ENCODE measurements at regions not wholly inside any gene's neighbourhood (a gene's known extent, or its start where the extent isn't known, plus 50 kb on each side); places are given as distances from the start of the nearest gene placed in this dataset.

- no peak overlapping the region for H3K4me3 ChIP-seq
- H3K27ac ChIP-seq: no peak overlapping the region
- no peaks in the 10 kb centered on the region for H3K9me3 ChIP-seq
Measured at GRCh38 chr3:124467980-124468902, 262.0 kb upstream of the UMPS start.

GRCh38 chr3:124469555-124469954 is 260.7 kb upstream of the UMPS start:
- Histone ChIP-seq H3K9ac (no peak overlapping the region), H3K27me3 (no peaks in the 10 kb centered on the region), H3K4me3 (no peak overlapping the region), H3K4me1 (no peaks in the 10 kb centered on the region; the same call in 1 of the 2 replicates), H3K4me2 (no peak overlapping the region), H3K27ac (no peak overlapping the region), H3K9me3 (no peaks in the 10 kb centered on the region), H3K36me3 (no peaks in the 10 kb centered on the region), H4K20me1 (no peaks in the 10 kb centered on the region)
- TF ChIP-seq Cebpa-rat (IDR thresholded peaks at IDR 0.05): no peak

More at GRCh38 chr3:124467980-124468902, 262.0 kb upstream of the UMPS start:
- no peaks in the 10 kb centered on the region for H3K36me3 ChIP-seq
- H3K9ac ChIP-seq: no peak overlapping the region
- H3K4me2 ChIP-seq: no peak overlapping the region
- no peak for TF ChIP-seq Cebpa-rat (IDR thresholded peaks at IDR 0.05)
- H3K27me3 ChIP-seq: no peaks in the 10 kb centered on the region
- H3K4me1 ChIP-seq: no peaks in the 10 kb centered on the region; the same call in 1 of the 2 replicates
- no peaks in the 10 kb centered on the region for H4K20me1 ChIP-seq

DNA sequence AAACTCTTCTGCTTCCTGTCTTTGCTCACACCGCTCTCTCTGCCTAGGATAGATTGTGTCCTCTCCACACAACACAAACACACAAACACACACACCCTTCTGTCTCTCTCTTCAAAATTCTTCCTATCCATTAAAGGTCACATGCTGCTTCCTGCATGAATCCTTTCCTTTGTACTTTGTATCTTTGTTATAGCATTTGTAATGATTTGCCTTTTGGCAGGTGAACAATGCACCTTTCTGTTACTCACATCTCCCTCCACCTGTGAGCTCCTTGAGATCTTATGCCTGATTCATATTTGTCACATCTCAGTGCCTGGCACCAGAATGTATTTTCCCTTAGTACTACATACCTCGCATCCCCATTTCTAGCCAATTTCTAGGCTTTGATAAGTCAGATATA is 251.4 kb upstream of the UMPS start:
- Histone ChIP-seq H4K20me1 (no peaks in the 10 kb centered on the region), H3K9ac (no peak overlapping the region), H3K4me2 (no peak overlapping the region), H3K27ac (no peak overlapping the region), H3K4me3 (no peak overlapping the region), H3K36me3 (peaks cover 5% of the 10 kb centered on the region; the same call in 1 of the 2 replicates), H3K27me3 (no peaks in the 10 kb centered on the region), H3K9me3 (no peaks in the 10 kb centered on the region), H3K4me1 (no peaks in the 10 kb centered on the region)
- no peak for TF ChIP-seq Cebpa-rat (IDR thresholded peaks at IDR 0.05)

- Histone ChIP-seq H3K27me3 (no peaks in the 10 kb centered on the region), H3K4me1 (no peaks in the 10 kb centered on the region), H3K9ac (no peak overlapping the region), H3K36me3 (peaks cover 10% of the 10 kb centered on the region; the same call in 1 of the 2 replicates), H3K9me3 (no peaks in the 10 kb centered on the region), H3K4me2 (no peak overlapping the region), H3K4me3 (no peak overlapping the region), H3K27ac (no peak overlapping the region), H4K20me1 (no peaks in the 10 kb centered on the region)
- TF ChIP-seq Cebpa-rat (IDR thresholded peaks at IDR 0.05): no peak
Measured at GRCh38 chr3:124483915-124484470, 246.3 kb upstream of the UMPS start.

GRCh38 chr3:124486324-124486723 is 243.9 kb upstream of the UMPS start:
- Histone ChIP-seq H4K20me1 (no peaks in the 10 kb centered on the region), H3K27me3 (no peaks in the 10 kb centered on the region), H3K9me3 (no peaks in the 10 kb centered on the region), H3K9ac (no peak overlapping the region), H3K4me3 (no peak overlapping the region), H3K4me1 (no peaks in the 10 kb centered on the region), H3K4me2 (no peak overlapping the region), H3K27ac (no peak overlapping the region), H3K36me3 (peaks cover 10% of the 10 kb centered on the region; the same call in 1 of the 2 replicates)
- TF ChIP-seq Cebpa-rat (IDR thresholded peaks at IDR 0.05): no peak

GRCh38 chr3:124489506-124489905 is 240.7 kb upstream of the UMPS start:
- Histone ChIP-seq H3K27ac (no peak overlapping the region), H3K27me3 (no peaks in the 10 kb centered on the region), H3K9me3 (no peaks in the 10 kb centered on the region), H3K4me2 (no peak overlapping the region), H3K4me3 (no peak overlapping the region), H4K20me1 (no peaks in the 10 kb centered on the region), H3K9ac (no peak overlapping the region), H3K4me1 (peaks cover 13% of the 10 kb centered on the region), H3K36me3 (0 out of 2 replicates have a peak, but pooled peaks cover 5% of the 10 kb centered on the region)
- no peak for TF ChIP-seq Cebpa-rat (IDR thresholded peaks at IDR 0.05)

- Histone ChIP-seq H3K36me3 (0 out of 2 replicates have a peak, but pooled peaks cover 5% of the 10 kb centered on the region), H4K20me1 (no peaks in the 10 kb centered on the region), H3K4me2 (no peak overlapping the region), H3K9me3 (no peaks in the 10 kb centered on the region), H3K27me3 (no peaks in the 10 kb centered on the region), H3K4me1 (peaks cover 28% of the 10 kb centered on the region), H3K9ac (no peak overlapping the region), H3K27ac (no peak overlapping the region), H3K4me3 (no peak overlapping the region)
- TF ChIP-seq Cebpa-rat (IDR thresholded peaks at IDR 0.05): no peak
Measured at GRCh38 chr3:124491098-124491497, 239.2 kb upstream of the UMPS start.

- Histone ChIP-seq H3K27ac (no peak overlapping the region), H3K9ac (no peak overlapping the region), H3K4me2 (no peak overlapping the region), H3K9me3 (no peaks in the 10 kb centered on the region), H3K36me3 (0 out of 2 replicates have a peak, but pooled peaks cover 5% of the 10 kb centered on the region), H4K20me1 (no peaks in the 10 kb centered on the region), H3K4me1 (peaks cover 36% of the 10 kb centered on the region), H3K4me3 (no peak overlapping the region), H3K27me3 (no peaks in the 10 kb centered on the region)
- TF ChIP-seq Cebpa-rat (IDR thresholded peaks at IDR 0.05): no peak
Measured at GRCh38 chr3:124491875-124492274, 238.4 kb upstream of the UMPS start.

DNA sequence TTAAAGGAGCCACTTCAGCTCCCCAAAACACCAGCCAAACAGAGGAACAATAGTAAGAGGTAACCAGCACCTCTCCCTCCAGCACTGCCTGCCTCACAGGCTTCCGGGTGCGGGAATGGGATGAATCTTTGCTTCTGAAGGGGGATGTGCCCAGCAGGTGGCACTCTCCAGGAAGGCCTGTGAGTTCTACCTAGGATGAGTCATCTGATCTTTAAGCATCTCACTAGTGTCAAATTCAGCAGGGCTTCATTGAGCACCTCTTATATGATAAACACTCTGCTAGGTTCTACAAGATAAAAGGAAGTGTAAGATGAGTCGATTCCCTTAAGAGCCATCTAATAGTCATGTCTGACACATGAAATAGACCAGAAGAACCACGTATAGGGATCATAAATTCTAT is 237.4 kb upstream of the UMPS start:
- Histone ChIP-seq H3K27me3 (no peaks in the 10 kb centered on the region), H3K36me3 (0 out of 2 replicates have a peak, but pooled peaks cover 5% of the 10 kb centered on the region), H3K4me3 (no peak overlapping the region)

GRCh38 chr3:124496061-124496460 is 234.2 kb upstream of the UMPS start:
- no peaks in the 10 kb centered on the region for H3K9me3 ChIP-seq
- no peak overlapping the region for H3K9ac ChIP-seq
- H3K27ac ChIP-seq: no peak overlapping the region
- H3K4me2 ChIP-seq: peak overlapping the region; percentile 64
- H3K4me3 ChIP-seq: no peak overlapping the region
- peaks cover 40% of the 10 kb centered on the region for H3K4me1 ChIP-seq
- TF ChIP-seq Cebpa-rat (IDR thresholded peaks at IDR 0.05): no peak
- H3K36me3 ChIP-seq: no peaks in the 10 kb centered on the region
- H4K20me1 ChIP-seq: no peaks in the 10 kb centered on the region
- no peaks in the 10 kb centered on the region for H3K27me3 ChIP-seq

More for the DNA sequence above, 237.4 kb upstream of the UMPS start:
- Histone ChIP-seq H3K27ac (no peak overlapping the region), H3K4me1 (peaks cover 40% of the 10 kb centered on the region), H3K4me2 (no peak overlapping the region), H3K9me3 (no peaks in the 10 kb centered on the region), H3K9ac (no peak overlapping the region), H4K20me1 (no peaks in the 10 kb centered on the region)
- no peak for TF ChIP-seq Cebpa-rat (IDR thresholded peaks at IDR 0.05)

Data from BLaER1 (cell line).